Gastroesophageal sphincter (tissue), 4 donors: ENCODE measurements at regions not wholly inside any gene's neighbourhood (a gene's known extent, or its start where the extent isn't known, plus 50 kb on each side); places are given as distances from the start of the nearest gene placed in this dataset.

Experiments used
- ATAC-seq: fragments of 150-250 bp; one replicate; pipeline ENCODE4 v1.9.1; 2016; ENCODE audit warnings: mild to moderate bottlenecking, moderate library complexity
- H3K27ac ChIP-seq, 4 donors: fragments of 200-600 bp; sonication (generic) in 3 of 4; 1 replicate in 3 of 4; 2 replicates in 1 of 4; pipeline ENCODE4 v1.5.1; 2016 to 2019
- H3K27me3 ChIP-seq: fragments of 200-600 bp; sonication (generic); one replicate; pipeline ENCODE4 v1.5.1; 2019
- H3K36me3 ChIP-seq, 2 donors: fragments of 200-600 bp; sonication (generic); one replicate each; pipeline ENCODE4 v1.5.1; 2019; ENCODE audit warnings: control low read depth in 1 of 2
- H3K4me1 ChIP-seq, 3 donors: fragments of 200-600 bp; sonication (generic); 1 replicate in 2 of 3; 2 replicates in 1 of 3; pipeline ENCODE4 v1.5.1; 2016 to 2019; ENCODE audit warnings: control low read depth in 2 of 3
- H3K4me3 ChIP-seq, 2 donors: fragments of 200-600 bp; sonication (generic); one replicate each; pipeline ENCODE4 v1.5.1; 2019; ENCODE audit warnings: mild to moderate bottlenecking in 1 of 2, moderate library complexity in 1 of 2
- H3K9me3 ChIP-seq, 3 donors: fragments of 200-600 bp; sonication (generic); one replicate each; pipeline ENCODE4 v1.5.1; 2017 to 2019; ENCODE audit warnings: control low read depth in 2 of 3
- EP300 ChIP-seq: sonication (generic); formaldehyde crosslinking; IDR thresholded peaks from one replicate; pipeline ENCODE4 v1.6.1; 2017; ENCODE audit warnings: antibody characterized with exemption, mild to moderate bottlenecking
- POLR2A ChIP-seq, 2 donors: fragments of 450-650 bp; IDR thresholded peaks; one replicate each; pipeline ENCODE4 v1.6.1; 2017; ENCODE audit warnings: antibody characterized with exemption in 2 of 2, mild to moderate bottlenecking in 2 of 2, moderate library complexity in 1 of 2
- POLR2AphosphoS5 ChIP-seq: sonication (generic); formaldehyde crosslinking; IDR thresholded peaks from one replicate; pipeline ENCODE4 v1.6.1; 2017; ENCODE audit warnings: antibody characterized with exemption
- WGBS, 2 donors: methylation state at CpG; one replicate each; pipeline ENCODE4 v1.1.5; 2018; ENCODE audit warnings: low coverage in 1 of 2; 5-methylcytosine and 5-hydroxymethylcytosine counted together
- TF ChIP-seq, protein P1 (sequence below), 4 experiments: fragments of 200-600 bp in 2 of 4; fragments of 450-650 bp in 2 of 4; sonication (generic) in 1 of 4; IDR thresholded peaks; one replicate each; pipeline ENCODE4 v1.5.1; 2017 to 2019; ENCODE audit warnings: antibody characterized with exemption in 4 of 4, mild to moderate bottlenecking in 2 of 4, moderate library complexity in 2 of 4

DNA sequence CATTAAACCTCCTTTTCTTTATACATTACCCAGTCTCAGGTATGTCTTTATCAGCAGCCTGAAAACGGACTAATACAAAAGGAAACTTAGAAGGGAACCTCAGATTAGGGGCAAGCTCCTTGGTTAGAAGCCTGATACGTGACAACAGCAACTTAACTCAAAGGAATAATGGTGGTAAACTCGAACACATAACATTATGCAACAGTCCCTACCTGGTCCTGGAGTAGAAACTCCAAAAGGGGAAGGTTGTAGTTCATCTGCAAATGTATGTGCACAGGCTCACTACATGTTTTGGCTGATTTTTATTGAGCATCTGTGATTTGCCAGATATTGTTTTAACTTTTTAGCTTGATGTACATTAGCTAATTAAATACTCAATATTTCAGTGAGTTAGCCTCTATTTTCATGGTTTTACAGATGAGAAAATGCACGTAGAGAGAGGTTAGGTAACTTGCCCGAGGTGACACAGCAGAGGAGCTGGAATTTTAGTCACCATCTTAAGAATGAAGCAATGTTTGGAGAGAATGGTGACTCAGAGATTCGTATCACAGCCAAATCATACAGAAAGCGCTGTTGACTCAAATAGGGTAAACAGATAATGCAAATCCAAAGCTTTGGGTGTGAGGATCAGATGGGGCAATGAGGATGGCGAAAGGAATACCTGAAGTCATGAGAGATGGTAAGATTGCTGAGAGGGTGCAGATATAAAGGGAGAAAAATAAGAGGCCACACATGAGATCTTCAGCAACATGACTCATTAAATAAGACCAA, 194.9 kb upstream of the RBFOX1 start:
- no peak for ATAC-seq
- Histone ChIP-seq H3K9me3 (no peaks in the 10 kb centered on the region), H3K36me3 (no peaks in the 10 kb centered on the region), H3K4me1 (no peaks in the 10 kb centered on the region), H3K27me3 (no peaks in the 10 kb centered on the region), H3K27ac (no peak overlapping the region), H3K4me3 (no peak overlapping the region)
- 54 to 59% methylated on average over 5 to 8 of the region's 8 CpGs for WGBS, 2 donors
- TF ChIP-seq EP300 (no peak), POLR2AphosphoS5 (no peak)
- TF ChIP-seq, protein P1, sequence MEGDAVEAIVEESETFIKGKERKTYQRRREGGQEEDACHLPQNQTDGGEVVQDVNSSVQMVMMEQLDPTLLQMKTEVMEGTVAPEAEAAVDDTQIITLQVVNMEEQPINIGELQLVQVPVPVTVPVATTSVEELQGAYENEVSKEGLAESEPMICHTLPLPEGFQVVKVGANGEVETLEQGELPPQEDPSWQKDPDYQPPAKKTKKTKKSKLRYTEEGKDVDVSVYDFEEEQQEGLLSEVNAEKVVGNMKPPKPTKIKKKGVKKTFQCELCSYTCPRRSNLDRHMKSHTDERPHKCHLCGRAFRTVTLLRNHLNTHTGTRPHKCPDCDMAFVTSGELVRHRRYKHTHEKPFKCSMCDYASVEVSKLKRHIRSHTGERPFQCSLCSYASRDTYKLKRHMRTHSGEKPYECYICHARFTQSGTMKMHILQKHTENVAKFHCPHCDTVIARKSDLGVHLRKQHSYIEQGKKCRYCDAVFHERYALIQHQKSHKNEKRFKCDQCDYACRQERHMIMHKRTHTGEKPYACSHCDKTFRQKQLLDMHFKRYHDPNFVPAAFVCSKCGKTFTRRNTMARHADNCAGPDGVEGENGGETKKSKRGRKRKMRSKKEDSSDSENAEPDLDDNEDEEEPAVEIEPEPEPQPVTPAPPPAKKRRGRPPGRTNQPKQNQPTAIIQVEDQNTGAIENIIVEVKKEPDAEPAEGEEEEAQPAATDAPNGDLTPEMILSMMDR (IDR thresholded peaks at IDR 0.05) = no peak

DNA sequence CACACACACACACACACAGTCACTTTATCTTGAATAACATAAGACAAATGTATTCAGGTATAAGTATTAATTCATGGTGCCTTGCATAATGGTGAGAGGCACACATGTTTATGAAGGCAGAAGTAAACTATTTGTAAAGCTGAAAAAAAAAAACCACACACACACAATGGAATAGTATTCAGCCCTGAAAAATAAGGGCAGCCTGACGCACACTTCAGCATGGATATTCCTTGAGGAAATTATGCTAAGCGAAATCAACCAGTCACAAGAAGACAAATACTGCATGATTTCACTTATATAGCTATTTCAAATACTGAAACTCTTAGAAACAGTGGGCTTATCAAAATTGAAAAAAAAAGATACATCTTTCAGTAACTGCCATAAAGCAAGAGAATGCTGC, 200.2 kb upstream of the RBFOX1 start:
- no peaks in the 10 kb centered on the region for H3K27me3 ChIP-seq
- H3K4me3 ChIP-seq = no peak overlapping the region
- no peaks in the 10 kb centered on the region for H3K4me1 ChIP-seq
- H3K27ac ChIP-seq = no peak overlapping the region
- WGBS, 2 donors = 82 to 91% methylated on average over 2 of the region's 2 CpGs
- TF ChIP-seq, protein P1 (IDR thresholded peaks at IDR 0.05) = no peak
- TF ChIP-seq POLR2AphosphoS5 (no peak), EP300 (no peak), POLR2A (IDR thresholded peaks at IDR 0.05) (no peak)
- no peaks in the 10 kb centered on the region for H3K36me3 ChIP-seq
- no peaks in the 10 kb centered on the region for H3K9me3 ChIP-seq
- no peak for ATAC-seq

DNA sequence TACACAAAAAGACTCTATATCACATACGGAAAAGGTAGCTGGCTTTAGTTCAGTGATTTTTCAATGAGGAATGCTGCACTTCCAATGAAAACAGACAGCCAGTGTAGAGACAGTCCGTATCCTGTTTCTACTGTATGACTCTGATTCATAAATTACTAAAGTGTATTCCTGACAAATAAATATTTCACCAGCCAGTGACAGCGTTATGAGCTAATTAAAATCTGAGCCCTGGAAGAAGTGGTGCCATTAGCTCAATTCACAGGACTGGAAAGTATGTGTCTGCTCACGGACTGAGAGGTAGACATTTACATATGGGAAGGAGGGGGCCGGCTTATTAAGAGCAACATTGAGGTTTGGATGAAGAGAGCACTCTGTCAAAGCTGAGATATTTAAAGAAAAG, 207.9 kb upstream of the RBFOX1 start:
- Histone ChIP-seq H3K27me3 (peaks cover 4% of the 10 kb centered on the region), H3K4me1 (no peaks in the 10 kb centered on the region), H3K36me3 (no peaks in the 10 kb centered on the region), H3K9me3 (no peaks in the 10 kb centered on the region), H3K4me3 (no peak overlapping the region), H3K27ac (no peak overlapping the region)
- 36 to 37% methylated on average over 5 of the region's 5 CpGs for WGBS, 2 donors
- ATAC-seq = no peak
- TF ChIP-seq, protein P1 (IDR thresholded peaks at IDR 0.05) = no peak
- TF ChIP-seq POLR2AphosphoS5 (no peak), POLR2A (IDR thresholded peaks at IDR 0.05) (no peak), EP300 (no peak)

DNA sequence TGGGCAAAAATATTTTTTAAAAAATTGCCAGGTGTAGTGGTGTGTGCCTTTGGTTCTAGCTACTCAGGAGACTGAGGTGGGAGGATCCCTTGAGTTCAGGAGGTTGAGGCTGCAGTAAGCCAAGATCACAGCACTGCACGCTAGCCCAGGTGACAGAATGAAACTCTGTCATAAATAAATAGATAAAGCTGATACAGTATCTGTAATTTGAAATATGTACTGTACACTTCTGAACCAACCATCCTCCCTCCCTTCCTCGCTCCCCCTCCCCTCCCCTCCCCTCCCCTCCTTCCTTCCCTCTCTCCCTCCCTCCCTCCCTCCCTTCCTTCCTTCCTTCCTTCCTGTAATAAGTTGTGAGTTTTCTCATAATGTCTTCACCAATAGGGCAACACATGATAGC, 208.4 kb upstream of the RBFOX1 start:
- H3K27me3 ChIP-seq = peaks cover 4% of the 10 kb centered on the region
- 44 to 75% methylated on average over 1 of the region's 2 CpGs for WGBS, 2 donors
- no peaks in the 10 kb centered on the region for H3K4me1 ChIP-seq
- H3K4me3 ChIP-seq = no peak overlapping the region
- no peaks in the 10 kb centered on the region for H3K36me3 ChIP-seq
- TF ChIP-seq EP300 (no peak), POLR2AphosphoS5 (no peak), POLR2A (IDR thresholded peaks at IDR 0.05) (no peak)
- TF ChIP-seq, protein P1 (IDR thresholded peaks at IDR 0.05) = no peak
- no peak overlapping the region for H3K27ac ChIP-seq
- no peaks in the 10 kb centered on the region for H3K9me3 ChIP-seq
- no peak for ATAC-seq

DNA sequence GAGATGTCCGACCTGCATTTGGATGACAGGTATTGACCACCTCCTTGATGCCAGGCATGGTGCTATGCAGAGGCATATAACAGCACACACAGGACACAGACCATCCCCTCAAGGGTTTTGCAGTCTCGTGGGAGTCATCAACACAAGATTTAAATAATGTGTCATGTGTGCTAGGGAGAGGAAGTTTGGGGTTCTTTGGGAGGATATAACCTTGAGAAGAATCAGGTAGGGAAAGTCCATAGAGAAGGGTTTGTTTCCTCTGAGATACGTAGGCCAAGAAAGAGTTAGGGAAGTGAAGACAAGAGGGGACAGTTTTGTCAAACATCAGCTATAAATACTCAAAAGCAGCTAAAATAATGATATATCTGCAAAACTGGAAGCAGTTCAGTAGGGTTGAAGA, 215.9 kb upstream of the RBFOX1 start:
- Histone ChIP-seq H3K36me3 (no peaks in the 10 kb centered on the region), H3K4me3 (no peak overlapping the region), H3K27me3 (peaks cover 6% of the 10 kb centered on the region), H3K4me1 (no peaks in the 10 kb centered on the region), H3K27ac (no peak overlapping the region), H3K9me3 (no peaks in the 10 kb centered on the region)
- 36 to 50% methylated on average over 3 of the region's 3 CpGs for WGBS, 2 donors
- no peak for TF ChIP-seq POLR2AphosphoS5
- no peak for TF ChIP-seq POLR2A (IDR thresholded peaks at IDR 0.05)
- TF ChIP-seq, protein P1 (IDR thresholded peaks at IDR 0.05) = no peak
- no peak for TF ChIP-seq EP300
- ATAC-seq = no peak
